H1 (cell line): ENCODE measurements at regions not wholly inside any gene's neighbourhood (a gene's known extent, or its start where the extent isn't known, plus 50 kb on each side); places are given as distances from the start of the nearest gene placed in this dataset.
A peak's percentile ranks its signal among the peaks of the same experiment; 100 is the strongest.

Source experiments
- CTCF ChIA-PET: fragments of 300-600 bp; sonication (Branson Sonifier 250); formaldehyde crosslinking; loops from one replicate; lab custom pipeline; 2021; ENCODE audit not compliant: partially characterized antibody; lab: Charles Lee
- POLR2A ChIA-PET: fragments of 300-600 bp; sonication (Branson Sonifier 250); formaldehyde crosslinking; loops from one replicate; lab custom pipeline; 2021; ENCODE audit warnings: inconsistent platforms; ENCODE audit not compliant: partially characterized antibody; lab: Charles Lee
- DNase-seq, 2 experiments: peaks; one replicate each; pipeline versions ENCODE4 v3.0.0 to v3.0.0-alpha.2; 2010 to 2022; ENCODE audit warnings: low spot score in 2 of 2, low read depth in 1 of 2, mixed read lengths in 1 of 2
- FAIRE-seq: peaks from 2 replicates; lab custom pipeline; 2011; peaks lifted over from hg19 to GRCh38; lab: Jason Lieb, UNC
- H2AFZ ChIP-seq: 2 replicates; pipeline ENCODE4 v1.8.1; 2012; ENCODE audit warnings: low read length, inconsistent platforms
- H2AK5ac ChIP-seq: 2 replicates; pipeline ENCODE4 v1.6.1; 2013; ENCODE audit warnings: low read depth, low read length
- H2BK120ac ChIP-seq: replicated peaks from 2 replicates; pipeline ENCODE3; 2013; ENCODE audit warnings: low read depth, low read length, inconsistent platforms
- H2BK12ac ChIP-seq: 2 replicates; pipeline ENCODE4 v1.6.1; 2013; ENCODE audit warnings: low read depth, low read length
- H2BK15ac ChIP-seq: 2 replicates; pipeline ENCODE4 v1.6.1; 2013; ENCODE audit warnings: low read length
- H2BK20ac ChIP-seq: 2 replicates; pipeline ENCODE4 v1.6.1; 2013; ENCODE audit warnings: low read length
- H2BK5ac ChIP-seq: 2 replicates; pipeline ENCODE4 v1.6.1; 2013; ENCODE audit warnings: low read depth, low read length
- H3K14ac ChIP-seq: 2 replicates; pipeline ENCODE4 v1.6.1; 2013; ENCODE audit warnings: inconsistent platforms; ENCODE audit not compliant: insufficient read length
- H3K18ac ChIP-seq: 2 replicates; pipeline ENCODE4 v1.6.1; 2013; ENCODE audit warnings: low read length; ENCODE audit errors: extremely low read depth
- H3K23ac ChIP-seq: 2 replicates; pipeline ENCODE4 v1.6.1; 2013; ENCODE audit warnings: inconsistent platforms; ENCODE audit not compliant: insufficient read length
- H3K23me2 ChIP-seq: 2 replicates; pipeline ENCODE4 v1.6.1; 2013; ENCODE audit warnings: low read depth, low read length
- H3K27ac ChIP-seq: 2 replicates; pipeline ENCODE4 v1.6.1; 2011; ENCODE audit warnings: low read depth, low read length, inconsistent platforms
- H3K27me3 ChIP-seq, 4 experiments: replicated peaks in 1 of 4; 1 replicate in 1 of 4; 2 replicates in 3 of 4; pipeline versions ENCODE4 v1.6.1 to v1.8.1; 2011 to 2013; ENCODE audit warnings: low read length in 3 of 4, mild to moderate bottlenecking in 3 of 4, inconsistent platforms in 2 of 4, mixed read lengths in 2 of 4, moderate library complexity in 1 of 4; ENCODE audit not compliant: control insufficient read depth in 3 of 4, insufficient read depth in 3 of 4; ENCODE audit errors: extremely low read depth in 1 of 4
- H3K36me3 ChIP-seq, 4 experiments: 2 replicates each; pipeline versions ENCODE4 v1.6.1 to v1.8.1; 2011 to 2013; ENCODE audit warnings: mild to moderate bottlenecking in 4 of 4, low read length in 3 of 4, moderate library complexity in 2 of 4, control low read depth in 1 of 4, inconsistent platforms in 1 of 4; ENCODE audit not compliant: insufficient read depth in 4 of 4, control insufficient read depth in 2 of 4
- H3K4ac ChIP-seq: replicated peaks from 2 replicates; pipeline ENCODE3; 2013; ENCODE audit warnings: low read length, low read depth, mixed read lengths, inconsistent platforms; ENCODE audit not compliant: insufficient read length
- H3K4me1 ChIP-seq, 4 experiments: replicated peaks in 1 of 4; 1 replicate in 1 of 4; 2 replicates in 3 of 4; pipeline versions ENCODE4 v1.6.1 to v1.8.1; 2011 to 2013; ENCODE audit warnings: low read length in 3 of 4, inconsistent platforms in 2 of 4, mixed read lengths in 1 of 4; ENCODE audit not compliant: insufficient read depth in 4 of 4, control insufficient read depth in 3 of 4
- H3K4me2 ChIP-seq, 2 experiments: 2 replicates each; pipeline versions ENCODE4 v1.6.1 to v1.8.1; 2011 to 2013; ENCODE audit warnings: low read depth in 2 of 2, low read length in 2 of 2, control low read depth in 1 of 2, inconsistent platforms in 1 of 2, mild to moderate bottlenecking in 1 of 2; ENCODE audit not compliant: insufficient read depth in 1 of 2
- H3K4me3 ChIP-seq, 4 experiments: fragments of 200-600, 300-600 bp in 1 of 4; sonication (generic), shearing (Covaris generic), sonication (Bioruptor Twin) in 1 of 4; 2 replicates each; pipeline versions ENCODE4 v1.5.1 to v1.8.1; 2011 to 2016; ENCODE audit warnings: low read length in 4 of 4, low read depth in 3 of 4, control low read depth in 2 of 4, inconsistent platforms in 2 of 4, mild to moderate bottlenecking in 2 of 4, mixed read lengths in 1 of 4, moderate library complexity in 1 of 4; ENCODE audit not compliant: insufficient read depth in 2 of 4; ENCODE audit errors: extremely low read depth in 1 of 4
- H3K56ac ChIP-seq: replicated peaks from 2 replicates; pipeline ENCODE3; 2013; ENCODE audit warnings: low read depth, mild to moderate bottlenecking, mixed read lengths, low read length, inconsistent platforms; ENCODE audit not compliant: insufficient read length
- H3K79me1 ChIP-seq: 2 replicates; pipeline ENCODE4 v1.6.1; 2013; ENCODE audit warnings: low read depth, low read length, control low read depth
- H3K79me2 ChIP-seq, 2 experiments: 2 replicates each; pipeline versions ENCODE4 v1.6.1 to v1.8.1; 2012 to 2013; ENCODE audit warnings: low read length in 2 of 2, mild to moderate bottlenecking in 2 of 2, inconsistent platforms in 1 of 2; ENCODE audit not compliant: insufficient read depth in 2 of 2, control insufficient read depth in 1 of 2
- H3K9ac ChIP-seq, 4 experiments: replicated peaks in 1 of 4; 1 replicate in 1 of 4; 2 replicates in 3 of 4; pipeline versions ENCODE4 v1.6.1 to v1.8.1; 2011 to 2013; ENCODE audit warnings: low read depth in 3 of 4, low read length in 3 of 4, control low read depth in 2 of 4, mild to moderate bottlenecking in 2 of 4, moderate library complexity in 2 of 4, inconsistent platforms in 1 of 4; ENCODE audit errors: extremely low read depth in 1 of 4
- H3K9me3 ChIP-seq, 2 experiments: 2 replicates each; pipeline versions ENCODE4 v1.6.1 to v1.8.1; 2012 to 2013; ENCODE audit warnings: mild to moderate bottlenecking in 2 of 2, moderate library complexity in 2 of 2, control low read depth in 1 of 2, inconsistent platforms in 1 of 2, low read depth in 1 of 2, low read length in 1 of 2, mixed read lengths in 1 of 2; ENCODE audit not compliant: insufficient read depth in 2 of 2
- H4K20me1 ChIP-seq, 2 experiments: replicated peaks in 1 of 2; 2 replicates each; pipeline versions ENCODE3 to v1.8.1; 2011 to 2013; ENCODE audit warnings: inconsistent platforms in 2 of 2, low read length in 2 of 2, mild to moderate bottlenecking in 1 of 2; ENCODE audit not compliant: insufficient read depth in 2 of 2, control insufficient read depth in 1 of 2
- H4K5ac ChIP-seq: 2 replicates; pipeline ENCODE4 v1.6.1; 2013; ENCODE audit warnings: low read length, low read depth, mixed read lengths, inconsistent platforms; ENCODE audit not compliant: insufficient read length
- H4K8ac ChIP-seq: 2 replicates; pipeline ENCODE4 v1.8.0; 2013; ENCODE audit warnings: mild to moderate bottlenecking, moderate library complexity, low read length, inconsistent platforms; ENCODE audit not compliant: insufficient read depth; ENCODE audit errors: extremely low read depth
- H4K91ac ChIP-seq: replicated peaks from 2 replicates; pipeline ENCODE3; 2013; ENCODE audit warnings: low read length, mixed read lengths, inconsistent platforms; ENCODE audit not compliant: insufficient read length
- CBX8 ChIP-seq: fragments of 300-800, 300-1000 bp; sonication (generic); IDR thresholded peaks from 2 replicates; pipeline ENCODE4 v1.7.1; 2016; ENCODE audit warnings: low read depth, low read length, borderline replicate concordance
- GTF2F1 ChIP-seq: IDR thresholded peaks from 2 replicates; pipeline ENCODE4 v1.6.1; 2012; ENCODE audit warnings: low read depth, low read length, improper control_type of control experiment, borderline replicate concordance
- NRF1 ChIP-seq: IDR thresholded peaks from 2 replicates; pipeline ENCODE4 v1.6.1; 2011; ENCODE audit warnings: mild to moderate bottlenecking, low read depth, low read length, improper control_type of control experiment
- WGBS, 2 experiments: shearing (Covaris generic) in 1 of 2; methylation state at CpG; one replicate each; pipeline versions ENCODE4 v1.1.6 to v1.1.7; 2013 to 2015; ENCODE audit warnings: low lambda C conversion rate in 2 of 2, mixed read lengths in 2 of 2, inconsistent platforms in 1 of 2, low coverage in 1 of 2, missing lambda C conversion rate in 1 of 2; ENCODE audit not compliant: insufficient replicate concordance in 2 of 2, insufficient coverage in 1 of 2, insufficient read length in 1 of 2; ENCODE audit errors: extremely low coverage in 1 of 2, missing lambda C conversion rate in 1 of 2; 5-methylcytosine and 5-hydroxymethylcytosine counted together

GRCh38 chr18:78734614-78734945, 245.0 kb upstream of the SALL3 start:
- DNase-seq, result no peak
- no peak overlapping the region for H4K8ac ChIP-seq
- 95% methylated on average over 9 of the region's 9 CpGs; no CpG with 5 or more reads in 1 of the 2 experiments for WGBS, 2 experiments

More at GRCh38 chr18:78734614-78734945, 245.0 kb upstream of the SALL3 start:
- no peaks in the 10 kb centered on the region for H3K9me3 ChIP-seq
- H4K5ac ChIP-seq, result no peak overlapping the region
- ChIA-PET CTCF (interaction anchor here (1.2 kb wide), 1 partner anchor 38 kb away, joined by 3 read pairs; no protein-coding TSS in a partner anchor), POLR2A (no interaction called here)
- no peak overlapping the region for H3K23ac ChIP-seq
- no peak overlapping the region for H3K4me2 ChIP-seq
- no peaks in the 10 kb centered on the region for H3K79me2 ChIP-seq
- H2AK5ac ChIP-seq, result no peak overlapping the region
- H3K27me3 ChIP-seq, result no peaks in the 10 kb centered on the region
- no peaks in the 10 kb centered on the region for H3K36me3 ChIP-seq
- TF ChIP-seq NRF1, result no peak
- no peak for TF ChIP-seq GTF2F1
- no peak for TF ChIP-seq CBX8
- no peak overlapping the region for H3K18ac ChIP-seq
- peaks cover 0 to 5% of the 10 kb centered on the region in 2 experiments for H4K20me1 ChIP-seq
- H2BK12ac ChIP-seq, result no peak overlapping the region
- no peaks in the 10 kb centered on the region for H3K79me1 ChIP-seq
- peaks cover 12% of the 10 kb centered on the region; the same call in 1 of the 2 replicates for H3K23me2 ChIP-seq
- no peak overlapping the region for H3K27ac ChIP-seq
- H3K9ac ChIP-seq, result no peak overlapping the region
- H2BK20ac ChIP-seq, result no peak overlapping the region
- no peak for FAIRE-seq
- no peaks in the 10 kb centered on the region; a peak in 1 of 7 replicates for H3K4me1 ChIP-seq
- H2BK5ac ChIP-seq, result no peak overlapping the region
- H3K14ac ChIP-seq, result no peak overlapping the region
- no peak overlapping the region for H2BK15ac ChIP-seq
- H3K4me3 ChIP-seq, result no peak overlapping the region
- H2BK120ac ChIP-seq, result no peak overlapping the region
- H3K4ac ChIP-seq, result no peak overlapping the region
- peak overlapping the region; percentile 48 for H4K91ac ChIP-seq
- H3K56ac ChIP-seq, result no peak overlapping the region
- H2AFZ ChIP-seq, result no peak overlapping the region
